HG02610 (cell line): ENCODE measurements at regions not wholly inside any gene's neighbourhood (a gene's known extent, or its start where the extent isn't known, plus 50 kb on each side); places are given as distances from the start of the nearest gene placed in this dataset.
"Not testable (repeated sequence)": the region's sequence is repeated elsewhere in the genome, so short reads cannot be mapped to it uniquely, and the experiment has no call there.

ENCODE experiments used
- ATAC-seq: cut with Tn5 transposase; IDR thresholded peaks from one replicate; pipeline ENCODE4 v1.9.1; 2021; ENCODE audit warnings: mild to moderate bottlenecking, moderate library complexity; ENCODE audit not compliant: unreplicated experiment

DNA sequence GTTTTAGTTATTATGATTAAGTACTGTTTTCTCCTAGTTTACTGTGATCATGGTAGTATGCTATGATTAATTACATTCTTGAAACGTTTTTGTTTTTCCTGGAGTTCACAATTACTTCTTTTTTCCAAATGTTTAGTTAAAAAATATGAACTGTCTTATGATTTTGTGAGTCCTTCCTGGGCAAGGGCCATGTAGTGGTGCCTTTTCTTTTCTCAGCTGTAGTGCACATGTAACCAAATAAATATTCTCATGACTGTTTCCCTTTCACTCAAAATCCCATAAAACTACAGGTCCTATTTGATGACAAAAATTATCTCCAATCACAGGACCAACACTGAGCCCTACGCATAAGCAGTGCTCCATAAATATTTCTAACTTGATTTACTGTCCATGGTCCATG is 118.9 kb upstream of the EGR2 start:
- no peak for ATAC-seq

DNA sequence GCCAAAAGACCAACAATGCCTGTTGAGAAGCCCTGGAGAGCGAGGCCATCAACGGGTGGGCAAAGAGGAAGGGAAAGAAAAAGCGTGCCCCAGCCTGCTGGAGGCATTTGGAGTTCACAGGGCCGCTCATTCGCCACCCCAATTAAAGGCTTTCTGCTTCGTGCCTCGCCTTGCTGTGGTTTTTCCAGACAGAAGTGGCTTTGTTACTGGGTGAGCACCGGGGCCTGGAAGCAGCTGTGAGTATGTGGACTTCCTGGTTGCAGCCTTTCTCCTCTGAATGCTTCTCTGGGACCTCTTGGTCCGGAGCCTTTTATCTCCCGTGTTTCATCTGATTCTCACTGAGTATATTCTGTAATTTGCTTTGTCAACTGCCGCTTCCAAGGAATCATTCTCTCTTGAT is 118.1 kb upstream of the EGR2 start:
- no peak for ATAC-seq

DNA sequence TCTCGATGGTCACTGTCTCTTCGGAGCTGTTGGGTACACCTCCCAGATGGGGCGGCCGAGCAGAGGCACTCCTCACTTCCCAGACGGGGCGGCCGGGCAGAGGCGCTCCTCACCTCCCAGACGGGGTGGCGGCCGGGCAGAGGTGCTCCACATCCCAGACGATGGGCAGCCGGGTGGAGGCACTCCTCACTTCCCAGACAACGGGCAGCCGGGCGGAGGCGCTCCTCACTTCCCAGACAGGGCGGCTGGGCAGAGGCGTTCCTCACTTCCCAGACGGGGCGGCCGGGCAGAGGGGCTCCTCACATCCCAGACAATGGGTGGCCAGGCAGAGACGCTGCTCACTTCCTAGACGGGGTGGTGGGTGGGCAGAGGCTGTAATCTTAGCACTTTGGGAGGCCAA is 112.6 kb upstream of the EGR2 start:
- ATAC-seq: not testable (repeated sequence)

DNA sequence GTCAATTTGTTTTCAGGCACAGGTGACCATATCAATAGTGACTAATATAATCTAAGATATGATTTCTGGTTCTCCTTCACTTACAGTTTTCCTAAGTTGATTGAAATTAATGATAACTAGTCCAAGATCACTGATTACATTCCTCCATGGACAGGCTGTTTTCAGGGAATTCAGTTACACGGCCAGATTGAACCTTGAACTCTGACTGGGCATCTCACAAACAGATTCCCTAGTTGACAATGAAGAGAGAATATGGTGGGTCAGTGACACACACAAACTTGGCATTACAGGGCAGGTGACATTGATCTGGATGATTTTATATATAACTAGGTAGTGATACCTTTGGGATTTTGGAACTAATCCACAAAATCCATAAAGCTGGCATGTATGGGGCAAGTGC is 110.2 kb upstream of the EGR2 start:
- ATAC-seq: no peak

DNA sequence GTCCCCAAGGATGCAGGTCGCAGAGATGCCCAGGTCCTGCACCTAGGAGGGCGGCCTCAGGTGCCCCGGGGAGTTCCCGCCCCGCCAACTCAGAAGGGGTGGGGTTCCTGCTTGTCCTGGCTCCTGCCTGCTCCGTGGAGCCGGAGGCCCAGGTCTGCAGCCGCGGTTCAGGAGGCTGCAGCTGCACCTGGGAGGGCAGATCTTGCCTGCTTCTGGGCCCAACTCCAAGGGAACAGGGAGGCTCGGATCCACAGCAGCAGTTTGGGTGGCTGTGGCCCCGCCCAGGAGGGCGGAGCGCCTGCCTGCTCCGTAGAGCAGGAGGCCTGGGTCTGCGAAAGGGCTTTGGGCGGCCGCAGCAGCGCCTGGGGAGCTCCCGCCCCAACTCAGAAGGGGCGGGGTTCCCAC is 108.2 kb upstream of the EGR2 start:
- no peak for ATAC-seq

DNA sequence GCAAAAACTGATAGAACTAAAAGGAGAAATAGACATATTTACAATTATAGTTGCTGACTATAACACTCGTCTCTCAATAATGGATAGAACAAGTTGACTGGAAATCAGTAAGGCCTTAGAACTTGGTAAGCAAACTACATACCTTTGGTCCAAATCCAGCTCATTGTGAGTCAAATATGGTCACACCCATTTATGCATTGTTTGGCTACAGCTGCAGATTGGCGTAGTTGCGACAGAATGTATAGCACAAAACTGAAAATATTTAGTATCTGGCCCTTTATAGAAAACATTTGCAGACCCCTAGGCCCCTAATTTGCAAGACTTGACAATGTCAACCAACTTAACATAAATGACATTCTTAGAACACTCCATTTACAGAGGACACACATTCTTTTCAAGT is 103.6 kb upstream of the EGR2 start:
- ATAC-seq: no peak

DNA sequence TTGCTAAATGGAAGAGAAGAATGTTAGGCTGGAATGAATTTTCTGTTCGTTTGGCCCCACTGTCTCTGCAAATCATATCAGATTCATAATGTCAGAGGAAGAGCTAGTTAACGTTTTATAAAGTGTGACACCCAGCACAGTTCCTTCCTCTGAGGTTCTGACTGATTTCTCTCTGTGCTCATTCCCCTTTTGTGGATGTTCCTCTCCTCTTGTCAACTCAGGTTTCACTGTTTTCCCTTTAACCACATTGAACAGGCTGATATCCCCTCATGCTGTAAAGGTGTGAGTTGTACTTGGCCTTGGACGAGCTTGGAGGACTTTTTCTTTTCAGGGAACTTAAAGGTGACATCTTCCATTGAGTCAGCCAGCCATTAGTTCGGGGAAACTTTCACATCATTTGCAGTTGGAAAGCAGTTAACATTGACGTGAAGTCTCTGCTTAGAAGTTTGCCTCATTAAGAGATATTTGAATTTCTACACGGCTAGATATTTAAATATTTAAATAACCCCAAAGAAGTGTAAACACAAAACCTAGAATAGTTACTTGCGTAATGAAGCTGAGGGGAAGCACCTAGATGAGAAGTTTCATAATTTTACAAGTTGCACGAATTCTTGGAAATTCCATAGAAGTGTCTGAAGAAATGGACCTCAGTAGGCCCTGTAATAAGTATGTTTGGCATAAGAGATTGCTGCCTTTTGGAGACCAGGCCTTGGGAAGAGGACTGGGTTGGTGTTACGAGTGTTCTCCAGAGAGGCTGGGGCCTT is 101.5 kb upstream of the EGR2 start:
- ATAC-seq: peak; percentile 70

DNA sequence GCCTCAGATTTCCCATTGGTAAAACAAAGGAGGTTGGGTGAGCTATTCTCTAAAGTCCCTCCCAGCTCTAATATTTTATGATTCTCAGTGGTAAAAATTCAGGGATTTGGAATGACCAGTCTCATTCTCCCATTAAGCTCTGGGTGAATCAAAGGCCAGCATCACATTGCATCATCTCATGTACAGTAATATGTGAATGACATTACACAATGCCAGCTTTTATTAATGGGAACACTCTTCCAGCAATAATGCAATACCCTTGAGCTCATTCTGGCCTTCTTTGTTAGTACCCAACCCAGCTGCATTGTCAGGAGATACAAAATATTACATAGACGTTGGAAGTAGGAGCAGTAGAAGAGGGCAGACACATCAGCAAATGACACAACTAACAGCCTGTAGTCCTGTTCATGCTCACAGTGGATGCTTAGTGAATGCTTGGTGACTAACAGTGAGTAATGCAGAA is 100.0 kb upstream of the EGR2 start:
- ATAC-seq: no peak

DNA sequence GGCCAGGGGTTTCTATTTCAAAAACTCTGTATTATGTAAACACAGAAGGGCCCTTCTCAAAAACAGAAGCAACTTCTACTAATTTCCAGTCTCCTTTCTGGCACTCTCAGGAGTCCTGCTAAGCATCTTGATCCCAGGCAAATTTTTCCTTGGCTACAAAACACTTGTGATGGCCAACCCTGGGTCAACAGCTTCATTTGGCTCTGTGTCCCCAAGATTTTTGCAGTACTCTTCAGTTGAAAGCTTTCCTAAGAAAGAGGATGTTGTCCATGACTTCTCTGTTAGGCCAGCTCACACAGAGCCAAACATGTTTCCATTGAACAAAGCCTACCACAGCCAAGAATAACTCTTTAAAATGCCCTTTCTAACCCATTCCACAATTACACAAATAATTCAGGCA is 99.0 kb upstream of the EGR2 start:
- no peak for ATAC-seq

DNA sequence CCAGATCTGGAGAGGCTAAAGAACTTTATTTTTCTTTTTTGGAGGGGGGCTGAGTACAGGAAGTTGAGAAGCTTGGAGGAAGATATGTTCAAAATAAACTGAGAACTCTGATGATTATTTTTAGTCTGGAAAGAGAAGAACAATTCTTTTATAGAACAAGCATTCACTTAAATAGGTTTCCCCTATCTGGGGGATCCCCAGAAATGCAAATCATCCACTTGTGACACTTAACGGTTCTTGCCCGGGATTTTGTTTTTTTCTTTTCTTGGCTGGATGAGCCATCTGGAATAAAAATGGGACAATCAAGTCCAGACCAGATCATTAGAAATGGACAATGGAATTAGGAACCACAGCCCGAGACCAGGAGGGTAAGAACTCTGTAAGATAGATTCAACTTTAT is 95.9 kb upstream of the EGR2 start:
- ATAC-seq: no peak

DNA sequence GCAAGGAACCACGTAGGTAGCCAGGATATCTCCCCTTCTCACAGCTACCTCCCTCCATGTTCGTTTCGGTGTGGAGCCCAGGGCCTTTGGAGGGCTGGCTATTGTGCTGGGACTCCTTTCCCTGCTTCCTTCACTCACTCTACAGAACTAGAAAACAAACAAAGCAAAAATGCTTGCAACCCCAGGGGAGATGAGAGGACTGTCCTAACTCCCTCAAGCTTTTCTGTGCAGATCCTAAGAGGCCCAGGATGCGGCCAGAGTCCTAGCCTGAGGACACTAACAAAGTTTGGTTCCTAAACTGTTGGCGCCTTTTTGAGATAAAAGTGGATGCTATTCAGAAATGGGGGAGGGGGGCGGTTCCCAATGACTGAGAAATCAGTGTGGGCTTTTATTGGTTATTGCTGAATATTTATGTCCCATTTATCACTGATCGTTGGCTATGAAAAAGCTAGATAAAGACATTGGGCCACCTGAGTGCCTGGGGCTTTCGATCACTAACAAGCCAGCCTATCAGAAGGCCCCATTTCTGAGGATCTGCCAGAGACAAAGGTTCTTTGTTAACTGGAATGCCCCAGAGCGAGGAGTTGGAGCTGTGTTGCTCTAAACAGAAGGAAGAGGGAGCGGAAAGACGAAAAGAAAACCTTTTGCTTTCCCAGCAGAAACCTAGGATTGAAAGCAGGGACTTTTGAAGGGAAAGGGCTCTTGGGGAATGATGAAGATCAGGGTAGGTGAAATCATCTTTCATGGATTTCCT is 95.2 kb upstream of the EGR2 start:
- ATAC-seq: no peak

DNA sequence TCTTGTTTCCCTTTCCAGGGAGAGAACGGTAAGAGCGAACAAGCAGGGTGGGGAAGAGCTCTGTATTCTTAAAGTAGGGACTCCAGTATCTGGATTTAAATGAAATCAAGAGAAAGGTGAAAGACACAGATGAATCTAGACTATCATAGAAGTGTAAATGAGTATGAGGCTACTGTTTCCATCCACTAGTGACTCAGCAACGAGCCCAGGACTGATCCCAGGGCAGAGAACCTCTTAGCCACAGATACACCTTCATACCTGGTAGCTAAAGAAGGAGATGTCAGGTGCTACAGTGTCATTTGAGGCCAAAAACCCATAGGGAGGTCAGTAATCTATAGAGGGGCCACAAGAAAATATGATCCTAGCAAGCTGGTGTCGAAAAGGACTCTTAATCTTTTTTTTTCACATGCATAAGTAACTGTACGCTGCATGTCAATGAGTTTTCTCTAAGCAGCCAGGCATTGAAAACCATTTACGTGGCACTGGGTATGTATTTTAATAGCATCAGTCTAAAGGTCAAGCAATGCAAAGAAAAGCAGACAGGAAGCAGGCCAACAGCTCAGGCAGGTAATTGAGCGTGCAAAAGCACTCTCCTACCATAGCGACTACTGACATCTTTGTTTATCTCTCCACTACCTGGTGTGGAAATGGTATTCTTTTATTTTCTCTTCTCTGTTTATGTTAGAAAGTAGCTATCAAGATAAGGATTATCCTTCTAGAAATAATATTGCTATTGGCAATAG is 91.5 kb upstream of the EGR2 start:
- peak; percentile 38 for ATAC-seq

DNA sequence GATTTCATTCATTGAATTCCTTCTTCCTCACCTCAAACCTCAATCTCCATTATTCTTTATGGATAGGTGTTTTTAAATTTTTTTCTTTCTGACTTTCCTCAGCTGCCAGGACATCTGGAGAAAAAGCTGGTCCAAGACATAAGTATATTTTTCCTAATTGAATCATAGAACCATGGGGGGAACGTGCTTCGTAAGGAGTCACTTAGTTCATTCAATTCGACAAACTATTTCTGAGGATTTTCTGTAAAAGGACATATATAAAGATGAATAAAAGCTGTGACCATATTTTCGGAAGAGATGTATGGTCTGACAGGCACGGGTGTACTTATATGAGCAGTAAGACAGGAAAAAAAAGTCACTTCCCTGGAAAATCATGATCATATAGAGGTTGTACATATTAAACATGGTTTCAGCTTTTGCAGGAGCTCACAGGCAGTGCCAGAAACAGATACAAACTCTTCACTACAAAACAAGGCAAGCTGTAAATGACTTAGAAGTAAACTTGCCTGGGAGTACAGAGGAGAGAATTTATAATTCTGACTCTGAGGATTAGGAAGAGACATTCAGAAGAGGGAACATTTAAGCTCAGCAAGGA is 88.2 kb upstream of the EGR2 start:
- ATAC-seq: no peak

DNA sequence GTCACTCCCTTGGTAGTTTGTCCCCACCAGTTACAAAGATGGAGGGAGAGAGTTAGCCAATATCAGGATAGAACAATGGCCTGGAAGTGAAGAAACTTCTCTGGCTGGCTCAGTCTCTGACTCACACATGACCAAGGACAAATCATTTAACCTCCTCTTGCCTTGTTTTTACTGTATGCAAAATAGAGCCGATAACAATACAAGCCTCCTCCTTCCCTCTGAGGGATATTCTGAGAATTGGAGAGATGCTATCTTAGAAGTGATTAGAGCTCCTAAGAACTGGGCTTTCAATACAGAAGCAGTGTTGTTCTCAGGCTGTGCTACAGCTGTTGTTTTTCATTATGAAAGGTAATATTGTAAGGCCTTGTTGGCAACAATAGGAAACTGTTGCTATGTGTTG is 87.7 kb upstream of the EGR2 start:
- ATAC-seq: no peak

DNA sequence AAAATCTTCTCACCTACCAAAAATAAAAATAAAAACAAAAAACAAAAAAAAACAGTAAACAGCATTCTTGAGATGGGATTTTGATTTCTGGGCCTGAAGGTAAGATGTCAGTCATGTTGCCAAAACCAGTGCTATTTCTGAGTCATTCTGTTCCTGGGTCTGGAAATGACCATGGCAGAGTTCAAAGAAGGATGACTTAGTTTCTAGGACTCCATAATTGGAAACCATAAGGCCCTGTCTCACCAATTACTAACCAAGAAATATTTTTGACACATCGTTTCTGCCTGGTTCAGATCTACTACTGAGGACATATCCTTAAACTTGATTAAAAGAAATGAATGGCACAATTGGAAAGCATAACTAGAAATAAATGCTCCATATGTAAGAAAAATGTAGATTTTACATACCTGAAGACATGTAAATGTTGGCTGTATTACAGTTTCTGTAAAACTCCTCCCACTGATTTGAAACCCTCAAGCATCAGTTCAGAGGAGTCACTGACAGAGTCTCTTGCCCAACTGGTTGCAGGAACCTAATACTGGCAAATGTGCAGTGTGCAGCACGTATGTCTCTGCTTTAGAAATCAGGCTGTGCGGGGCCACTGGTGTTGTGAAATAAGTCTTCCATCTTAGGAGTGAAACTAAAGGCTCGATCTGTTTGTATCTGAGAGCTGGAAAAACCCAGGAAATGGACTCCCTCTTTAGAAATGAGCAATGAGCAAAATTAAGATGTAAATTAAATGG is 84.8 kb upstream of the EGR2 start:
- no peak for ATAC-seq

DNA sequence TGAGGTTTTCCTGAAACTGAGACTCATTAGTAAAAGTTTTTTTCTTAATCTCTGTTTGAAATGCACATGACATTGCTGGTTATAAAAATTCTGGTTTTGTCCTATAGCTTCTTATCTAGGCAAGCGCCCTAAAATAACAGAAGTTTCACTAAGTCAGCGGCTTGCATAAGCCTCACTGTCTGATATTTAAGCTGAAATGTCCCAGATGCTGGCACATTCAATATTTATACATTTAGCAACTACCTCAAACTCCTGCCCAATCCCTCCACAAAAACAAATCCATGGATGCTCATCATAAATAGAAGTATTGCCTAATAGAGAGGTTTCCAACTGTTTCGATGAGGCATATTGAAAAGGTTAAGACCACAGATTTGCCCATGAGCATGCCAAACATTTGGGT is 83.1 kb upstream of the EGR2 start:
- no peak for ATAC-seq

DNA sequence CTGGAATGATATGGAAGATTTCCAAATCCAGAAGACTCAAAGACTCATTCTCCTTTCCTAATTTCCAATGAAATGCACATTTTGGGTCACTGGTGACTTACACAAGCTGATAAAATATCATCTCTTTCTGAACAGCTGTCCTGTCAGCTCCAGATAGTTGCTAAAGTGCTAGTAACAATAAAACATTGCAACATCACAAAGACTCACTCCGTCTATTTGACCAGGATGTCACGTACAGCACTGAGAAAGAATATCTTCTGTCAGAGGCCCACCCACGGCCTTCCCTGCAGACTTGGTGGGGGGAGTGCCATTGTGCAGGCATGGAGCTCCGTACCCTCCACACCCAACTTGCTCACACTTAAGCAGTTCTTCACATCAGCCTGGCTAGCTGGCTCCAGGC is 78.9 kb upstream of the EGR2 start:
- ATAC-seq: no peak

DNA sequence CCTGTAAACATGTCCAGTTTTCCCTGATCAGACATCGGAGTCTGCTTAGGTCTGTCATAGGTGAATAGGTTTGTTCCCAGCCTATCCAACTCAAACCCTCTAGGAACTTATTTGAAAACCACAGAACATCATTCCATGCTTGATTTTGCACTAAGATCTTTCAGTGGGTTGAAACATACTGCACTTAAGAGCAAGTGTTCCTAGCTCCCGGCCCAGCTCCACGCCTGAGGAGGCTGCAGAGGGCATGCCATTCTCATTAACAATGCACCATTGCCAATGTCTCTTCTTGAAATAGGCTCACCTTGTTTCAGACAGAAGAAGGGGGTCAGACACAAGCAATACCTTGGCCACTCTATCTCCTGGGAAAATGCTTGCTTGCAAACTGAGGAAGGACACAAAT is 78.0 kb upstream of the EGR2 start:
- ATAC-seq: no peak

DNA sequence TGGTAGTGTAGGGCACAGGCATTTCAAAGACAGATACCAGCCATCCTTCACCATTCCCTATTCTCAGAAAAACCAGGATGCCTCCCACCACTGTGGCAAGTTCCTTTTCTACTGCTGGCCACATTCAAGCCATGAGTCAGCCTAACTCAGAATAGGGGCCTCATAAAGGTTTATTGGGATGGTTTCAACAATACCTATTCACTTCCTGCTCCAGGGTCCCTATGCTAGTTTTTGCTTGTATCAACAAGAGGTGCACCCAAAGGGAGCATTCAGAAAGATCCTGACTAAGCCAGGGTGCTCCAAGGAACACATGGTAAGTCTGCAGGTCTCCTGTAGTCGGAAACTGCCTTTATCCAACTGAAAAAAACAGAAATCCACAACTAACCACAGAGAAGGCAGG is 76.9 kb upstream of the EGR2 start:
- ATAC-seq: no peak

DNA sequence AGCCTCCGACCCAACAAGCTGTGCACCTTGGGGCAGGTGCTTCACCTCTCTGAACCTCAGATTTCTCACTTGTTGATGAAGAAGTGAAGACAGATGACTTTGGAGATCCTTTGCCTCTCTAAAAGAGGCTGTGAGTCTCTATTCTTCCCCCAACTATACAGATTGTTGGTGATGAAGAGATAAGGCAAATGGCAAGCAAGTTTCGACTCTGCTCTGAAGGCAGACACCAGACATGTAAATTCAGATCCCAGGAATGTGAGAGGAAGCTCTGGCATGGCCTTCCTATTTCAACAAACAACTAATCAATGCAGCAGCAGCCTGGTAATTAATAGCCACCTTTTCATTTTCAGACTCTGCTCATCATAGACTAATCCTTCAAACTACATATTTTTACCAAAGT is 74.2 kb upstream of the EGR2 start:
- ATAC-seq: no peak

DNA sequence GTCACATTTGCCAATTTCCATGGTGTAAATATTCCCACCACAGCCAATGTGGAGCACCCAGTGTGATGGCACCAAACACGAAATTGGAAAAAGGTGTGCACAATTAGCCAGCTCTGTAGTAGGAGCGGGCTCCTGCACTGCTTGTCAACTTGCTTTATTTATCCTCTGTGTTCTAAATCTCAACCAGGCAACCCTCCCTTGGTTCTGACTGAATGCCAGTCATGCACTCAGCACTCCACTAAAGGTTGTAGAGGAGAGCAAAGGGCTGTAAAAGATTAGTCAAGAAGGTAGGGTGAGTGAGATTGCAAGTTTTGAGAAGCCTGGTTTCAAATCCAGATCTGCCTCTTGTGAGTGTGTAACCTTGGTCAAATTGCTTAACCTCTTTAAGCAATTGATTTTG is 71.5 kb upstream of the EGR2 start:
- no peak for ATAC-seq
